NCI-H1048 (cell line): ENCODE measurements at regions not wholly inside any gene's neighbourhood (a gene's known extent, or its start where the extent isn't known, plus 50 kb on each side); places are given as distances from the start of the nearest gene placed in this dataset.
A peak's percentile ranks its signal among the peaks of the same experiment; 100 is the strongest.

ENCODE experiments used
- DNase-seq: peaks from one replicate; lab custom pipeline; 2025; lab: John Stamatoyannopoulos, UW

DNA sequence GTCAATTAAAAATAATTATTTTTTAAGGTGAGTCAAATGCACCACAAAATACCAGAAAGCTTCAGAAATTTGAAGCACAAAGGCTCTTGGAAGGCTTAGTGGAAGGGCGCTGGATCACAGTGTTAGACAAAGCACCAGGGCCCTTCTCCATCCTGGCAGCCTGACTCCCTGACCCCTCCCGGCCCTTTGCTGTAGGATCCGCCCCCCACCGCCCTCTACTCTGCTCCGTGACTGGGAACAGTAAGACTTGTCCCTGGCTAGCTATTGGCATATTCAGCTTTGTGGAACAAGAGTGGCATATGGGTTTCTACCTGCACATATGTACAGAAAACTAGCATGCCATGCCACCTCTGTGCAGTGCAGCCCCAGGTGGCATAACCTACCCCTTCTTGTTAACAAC lies 222.1 kb downstream of the SYK start:
- no peak for DNase-seq

DNA sequence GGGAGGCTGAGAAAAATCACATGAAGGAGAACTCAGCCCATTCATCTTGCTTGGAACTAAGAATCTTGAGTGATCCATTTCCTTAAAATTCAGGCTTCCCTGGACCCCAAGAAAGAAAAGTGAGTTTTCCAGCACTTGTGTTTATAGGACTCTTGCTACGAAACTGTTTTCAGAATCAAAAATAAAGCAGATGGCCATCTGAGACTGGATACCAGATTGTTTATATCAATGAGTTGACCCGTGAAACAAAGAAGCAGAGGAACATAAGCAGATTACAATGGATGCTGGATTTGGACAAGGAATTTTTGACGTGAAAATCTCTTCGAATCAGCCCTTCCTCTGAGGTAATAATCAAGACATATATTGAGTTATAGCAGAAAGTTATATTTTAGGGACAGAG lies 223.2 kb downstream of the SYK start:
- DNase-seq = no peak

DNA sequence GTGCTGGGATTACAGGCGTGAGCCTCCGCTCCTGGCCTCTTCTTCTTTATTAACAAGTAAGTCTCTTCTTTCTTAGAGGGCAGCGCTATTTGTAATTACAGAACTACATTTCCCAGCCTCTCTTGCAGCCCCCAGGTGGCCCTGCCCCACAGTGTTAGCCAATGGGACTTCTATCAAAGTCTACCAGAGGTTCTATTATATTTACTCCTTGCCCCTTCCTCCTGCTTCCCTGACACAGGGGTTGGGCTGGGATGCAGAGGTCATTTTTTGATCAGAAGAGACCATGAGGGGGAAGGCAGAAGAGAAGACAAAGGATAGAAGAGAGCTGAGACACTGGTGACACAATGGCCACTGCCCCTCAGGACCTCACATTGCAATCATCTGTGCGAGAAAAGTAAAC lies 224.2 kb downstream of the SYK start:
- no peak for DNase-seq

DNA sequence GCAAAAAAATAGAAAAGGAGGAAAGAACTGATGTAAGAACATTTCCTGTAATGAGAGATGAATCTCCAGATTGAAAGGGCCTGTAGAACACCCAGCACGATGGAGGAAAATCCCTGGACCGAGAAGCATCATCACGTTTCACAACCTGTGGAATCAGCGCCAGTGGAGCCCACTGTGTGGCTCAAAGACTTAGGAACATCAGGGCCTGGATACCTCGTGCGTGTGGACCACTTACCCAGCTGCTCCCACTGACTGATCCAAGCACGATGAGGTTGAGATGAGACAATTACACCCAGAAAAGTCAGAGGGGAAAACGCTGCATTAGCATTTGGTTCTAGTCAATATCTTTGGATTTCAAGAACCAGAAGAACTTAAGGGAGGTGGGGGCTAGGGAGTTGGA lies 224.6 kb downstream of the SYK start:
- no peak for DNase-seq

DNA sequence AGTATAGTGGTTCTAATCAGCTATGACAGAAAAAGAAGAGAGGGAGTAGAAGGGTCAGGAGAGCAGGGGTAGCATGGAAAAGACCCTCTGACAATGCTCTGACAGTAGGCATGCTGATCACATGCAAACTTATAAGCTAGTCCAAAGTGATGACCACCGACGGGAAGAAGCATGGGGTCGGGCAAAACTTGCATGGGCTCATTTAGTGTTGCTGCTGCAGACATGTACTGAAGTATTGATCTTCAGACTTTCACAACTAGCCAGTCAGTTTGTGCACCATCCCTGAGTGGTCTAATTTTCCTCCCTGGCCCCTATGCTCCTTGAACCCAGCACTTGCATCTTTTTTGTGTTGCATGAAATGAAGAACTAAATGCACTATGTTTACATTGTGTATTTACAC lies 225.4 kb downstream of the SYK start:
- DNase-seq = no peak

DNA sequence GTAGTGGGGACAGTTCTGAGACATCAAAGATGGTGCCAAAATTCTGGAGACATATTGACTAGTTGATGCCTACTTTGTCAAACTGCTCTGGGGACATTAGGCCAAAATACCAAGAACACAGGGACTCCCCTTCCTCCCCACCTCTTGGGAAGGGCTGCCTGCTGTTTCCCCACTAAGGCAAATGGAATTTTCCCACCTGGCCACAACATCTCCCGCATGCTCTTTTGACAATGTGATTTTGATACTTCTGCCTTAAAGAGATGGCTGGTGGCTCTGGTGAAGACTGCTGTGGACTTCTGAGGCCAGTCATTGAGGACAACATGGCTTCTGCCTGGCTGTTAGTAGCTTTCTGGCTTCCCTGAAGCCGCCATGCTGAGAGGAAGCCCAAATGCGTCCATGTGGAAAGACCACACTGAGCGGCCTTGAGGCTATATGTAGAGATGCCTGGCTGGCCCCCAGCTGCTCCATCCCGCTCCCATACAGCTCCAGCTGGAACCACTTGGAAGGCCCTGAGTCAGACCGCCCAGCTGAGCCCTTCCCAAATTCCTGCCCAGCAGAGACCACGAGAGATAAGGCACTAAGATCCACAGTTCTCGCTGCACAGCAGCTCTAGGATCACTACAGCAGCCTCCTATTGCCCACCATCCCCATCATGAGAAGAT lies 226.7 kb downstream of the SYK start:
- DNase-seq = no peak

DNA sequence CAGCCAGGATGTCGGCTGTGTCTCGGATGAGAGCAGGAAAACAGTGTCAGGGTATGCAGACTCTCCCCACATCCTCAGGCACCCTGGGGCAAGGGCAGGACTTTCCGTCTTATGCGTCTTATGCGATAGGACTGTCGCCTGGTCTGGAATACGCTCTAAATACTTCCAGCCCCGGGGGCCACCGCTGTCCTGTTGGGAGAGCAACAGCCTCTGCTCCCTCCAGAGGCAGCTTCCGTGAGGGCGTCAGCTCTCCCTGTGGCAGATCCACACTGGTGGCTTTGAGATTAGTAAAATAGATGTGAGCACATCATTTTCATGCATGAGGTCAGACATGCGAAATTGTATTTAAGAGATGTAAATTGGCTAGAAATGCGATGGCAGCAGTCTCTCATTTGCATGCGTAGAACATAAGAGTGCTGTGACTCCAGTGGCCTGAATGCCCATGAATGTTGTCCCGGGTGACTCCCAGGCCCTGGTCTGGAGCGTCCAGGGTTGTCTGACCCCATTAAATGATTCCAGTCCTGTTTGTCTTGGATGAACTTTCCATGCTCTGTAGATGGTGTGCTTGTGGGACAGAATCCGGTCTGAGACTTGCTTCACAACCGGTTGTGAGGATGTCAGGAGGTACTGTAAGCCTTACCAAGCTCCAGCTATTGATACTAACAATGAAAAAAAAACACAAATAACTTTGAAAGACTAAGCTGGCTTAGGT lies 228.2 kb downstream of the SYK start:
- no peak for DNase-seq

DNA sequence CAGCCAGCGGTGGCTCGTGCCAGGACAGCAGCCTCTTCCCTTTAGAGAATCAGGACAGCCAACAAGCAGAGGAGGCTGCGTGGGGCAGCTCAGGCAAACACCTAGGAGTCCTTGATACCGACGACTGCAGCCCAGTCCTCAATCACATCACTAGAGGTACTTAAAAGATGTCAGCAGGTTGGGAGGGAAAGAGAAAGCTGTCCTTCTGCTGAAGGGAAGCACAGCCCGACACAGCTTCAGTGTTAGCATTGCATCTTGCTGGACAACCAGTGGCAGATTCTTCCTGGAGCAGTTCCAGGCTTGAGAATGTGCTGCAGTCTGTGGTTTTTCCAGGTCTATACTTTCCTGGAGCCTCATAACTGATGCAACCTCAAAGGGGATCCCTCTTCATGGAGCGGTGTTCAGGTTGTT lies 230.5 kb downstream of the SYK start:
- no peak for DNase-seq

DNA sequence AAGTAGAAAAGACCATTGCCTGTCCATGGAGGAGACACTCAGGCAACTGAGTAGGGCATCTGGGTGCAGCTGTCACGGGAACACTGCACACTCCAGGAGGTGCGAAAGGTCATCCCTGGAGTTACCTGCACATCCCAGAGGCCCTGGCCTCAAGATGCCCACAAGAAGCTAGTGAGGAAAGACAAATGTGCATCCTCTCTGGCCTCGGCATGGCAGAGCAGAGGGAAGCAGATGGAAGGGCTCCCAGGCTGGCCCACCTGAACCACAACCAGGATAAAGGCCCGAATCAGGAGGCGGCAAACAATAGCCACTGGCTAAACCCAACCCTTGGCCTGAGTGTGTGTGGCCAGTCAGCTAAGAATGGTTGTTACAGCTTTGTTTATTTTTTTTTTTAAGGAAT lies 231.7 kb downstream of the SYK start:
- DNase-seq = no peak

DNA sequence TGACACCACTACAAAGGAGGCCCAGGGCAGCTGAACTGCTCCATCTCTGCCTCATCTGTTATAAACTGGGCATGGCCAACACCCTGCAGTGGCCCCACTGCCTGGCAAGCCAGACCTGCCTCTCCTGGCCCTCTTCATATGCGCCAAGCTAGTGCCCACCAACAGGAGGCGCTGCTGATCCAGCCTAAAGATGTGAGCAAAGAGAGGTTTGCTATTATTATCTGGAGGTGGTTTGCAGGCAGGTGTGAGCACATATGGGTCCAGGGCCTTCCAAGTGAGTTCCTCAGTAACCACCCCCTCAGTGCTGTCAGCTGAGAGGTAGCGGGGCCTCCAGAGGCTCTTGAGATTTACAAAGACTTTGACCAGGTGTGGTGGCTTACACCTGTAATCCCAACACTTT lies 232.2 kb downstream of the SYK start:
- DNase-seq = no peak

DNA sequence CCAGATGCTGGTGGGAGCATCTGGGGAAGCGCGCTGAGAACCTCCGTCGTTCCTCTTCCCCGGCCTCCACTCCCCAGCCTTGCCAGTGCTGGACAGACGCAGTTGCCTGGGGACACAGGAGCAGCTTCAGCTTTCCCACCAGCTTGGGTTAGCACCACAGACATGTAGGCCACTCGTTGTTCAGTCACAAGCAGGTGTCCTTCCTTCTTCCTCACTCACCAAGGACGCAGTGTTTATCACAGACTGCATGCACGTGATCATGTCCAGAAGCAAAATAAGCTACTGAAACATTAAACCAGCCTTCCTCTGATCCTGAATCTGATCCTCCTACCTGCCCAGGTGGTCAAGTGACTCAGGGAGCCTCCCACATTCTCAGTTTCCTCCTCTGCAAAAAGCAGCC lies 232.9 kb downstream of the SYK start:
- no peak for DNase-seq

DNA sequence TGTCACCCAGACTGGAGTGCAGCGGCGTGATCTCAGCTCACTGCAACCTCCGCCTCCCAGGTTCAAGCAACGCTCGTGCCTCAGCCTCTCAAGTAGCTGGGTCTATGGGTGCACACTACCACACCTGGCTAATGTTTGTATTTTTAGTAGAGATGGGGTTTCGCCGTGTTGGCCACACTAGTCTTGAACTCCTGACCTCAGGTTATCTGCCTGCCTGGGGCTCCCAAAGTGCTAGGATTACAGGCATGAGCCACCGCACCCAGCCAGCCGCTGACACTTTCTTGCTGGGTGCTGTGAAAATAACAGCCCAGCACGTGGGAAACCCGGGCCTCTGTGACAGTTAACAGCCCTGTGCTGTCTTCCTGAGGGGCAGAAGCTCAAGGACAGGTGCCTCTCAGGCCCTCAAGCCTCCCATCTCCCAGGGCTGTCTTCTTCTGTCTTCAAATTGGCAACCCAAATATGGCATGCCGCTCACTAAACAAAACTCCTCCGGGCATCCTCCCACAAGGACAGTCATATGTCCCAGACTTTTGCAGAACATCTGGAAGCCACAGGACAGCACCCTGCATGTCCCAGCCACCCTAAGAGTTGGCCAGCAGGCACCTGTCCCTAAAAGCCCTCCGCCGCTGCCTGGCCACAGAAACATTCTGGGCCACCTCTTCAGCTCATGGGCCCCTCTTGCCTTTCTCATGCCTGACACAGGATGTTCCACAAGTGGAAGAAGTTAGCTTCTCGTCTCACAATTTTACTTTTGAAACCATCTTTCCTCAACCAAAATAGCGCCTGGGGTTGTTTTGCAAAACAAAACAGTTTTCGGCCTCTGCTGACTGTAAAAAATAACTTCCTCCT lies 233.6 kb downstream of the SYK start:
- DNase-seq = no peak

DNA sequence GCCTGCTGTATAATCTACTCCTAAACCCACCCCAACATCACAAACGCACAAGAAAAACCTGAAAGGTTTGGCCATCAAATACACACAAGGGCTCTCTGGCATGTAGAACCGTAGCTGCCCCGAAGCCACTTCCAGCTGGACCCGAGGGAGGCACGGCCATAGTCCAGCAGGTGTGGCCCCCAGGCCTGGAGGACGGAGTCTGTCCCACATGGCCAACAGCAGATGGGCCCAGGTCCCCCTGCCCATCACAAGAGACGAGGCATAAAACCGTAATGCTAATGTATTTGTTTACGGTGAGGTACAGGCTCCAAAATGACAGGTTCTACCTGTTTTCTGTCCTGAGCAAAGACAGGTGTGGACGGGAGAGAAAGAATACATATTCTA lies 234.2 kb downstream of the SYK start:
- DNase-seq = no peak

DNA sequence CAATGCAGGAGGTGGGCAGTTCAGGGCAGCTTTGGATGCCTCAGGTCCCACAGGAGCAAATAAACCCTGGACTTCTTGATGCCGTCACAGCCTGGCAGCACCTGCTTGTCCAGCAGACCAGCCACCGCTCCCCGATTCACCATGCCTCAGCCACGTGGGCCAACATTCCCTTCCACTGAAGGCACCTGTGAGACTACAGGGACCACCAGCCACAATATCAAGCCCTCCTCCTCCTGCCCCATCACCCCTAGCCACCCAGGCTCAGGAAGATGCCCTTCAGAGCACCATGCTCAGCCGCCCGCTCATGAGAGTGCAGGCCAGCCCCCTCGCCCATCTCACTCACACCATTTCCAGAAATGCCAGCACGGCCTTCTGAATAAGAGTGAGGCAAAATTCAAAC lies 234.7 kb downstream of the SYK start:
- no peak for DNase-seq

DNA sequence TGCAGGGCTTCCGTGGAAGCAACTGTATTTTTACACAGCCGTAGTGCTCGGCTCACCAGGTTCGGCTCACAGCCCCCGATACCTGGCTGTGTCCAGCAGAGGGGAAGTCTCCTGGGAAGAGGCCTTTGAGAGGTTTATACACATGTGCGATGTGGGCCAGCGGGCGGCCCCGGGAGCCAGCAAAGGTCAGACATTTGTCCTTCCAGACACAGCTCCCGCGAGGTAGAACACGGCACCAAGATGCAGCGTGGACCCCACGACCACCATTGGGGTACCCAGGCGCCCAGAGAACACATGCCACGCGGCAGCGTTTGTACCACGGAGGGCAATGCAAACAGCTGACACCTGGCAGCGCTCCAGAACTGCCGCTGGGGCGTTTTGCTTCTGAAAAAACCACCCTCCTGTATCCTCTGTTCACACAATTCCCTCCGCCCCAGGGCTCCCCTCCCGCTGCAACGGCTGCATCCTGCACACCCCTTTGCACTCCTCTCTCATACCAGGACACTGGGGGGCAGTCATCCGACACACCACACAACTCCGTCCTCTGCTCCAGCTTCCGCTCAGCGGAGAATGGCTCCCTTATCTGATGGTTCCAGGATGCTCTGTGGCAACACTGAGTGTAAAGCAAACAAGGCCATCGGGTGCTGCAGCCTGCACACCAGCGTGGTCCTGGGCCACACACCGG lies 235.3 kb downstream of the SYK start:
- DNase-seq = peak; percentile 26

DNA sequence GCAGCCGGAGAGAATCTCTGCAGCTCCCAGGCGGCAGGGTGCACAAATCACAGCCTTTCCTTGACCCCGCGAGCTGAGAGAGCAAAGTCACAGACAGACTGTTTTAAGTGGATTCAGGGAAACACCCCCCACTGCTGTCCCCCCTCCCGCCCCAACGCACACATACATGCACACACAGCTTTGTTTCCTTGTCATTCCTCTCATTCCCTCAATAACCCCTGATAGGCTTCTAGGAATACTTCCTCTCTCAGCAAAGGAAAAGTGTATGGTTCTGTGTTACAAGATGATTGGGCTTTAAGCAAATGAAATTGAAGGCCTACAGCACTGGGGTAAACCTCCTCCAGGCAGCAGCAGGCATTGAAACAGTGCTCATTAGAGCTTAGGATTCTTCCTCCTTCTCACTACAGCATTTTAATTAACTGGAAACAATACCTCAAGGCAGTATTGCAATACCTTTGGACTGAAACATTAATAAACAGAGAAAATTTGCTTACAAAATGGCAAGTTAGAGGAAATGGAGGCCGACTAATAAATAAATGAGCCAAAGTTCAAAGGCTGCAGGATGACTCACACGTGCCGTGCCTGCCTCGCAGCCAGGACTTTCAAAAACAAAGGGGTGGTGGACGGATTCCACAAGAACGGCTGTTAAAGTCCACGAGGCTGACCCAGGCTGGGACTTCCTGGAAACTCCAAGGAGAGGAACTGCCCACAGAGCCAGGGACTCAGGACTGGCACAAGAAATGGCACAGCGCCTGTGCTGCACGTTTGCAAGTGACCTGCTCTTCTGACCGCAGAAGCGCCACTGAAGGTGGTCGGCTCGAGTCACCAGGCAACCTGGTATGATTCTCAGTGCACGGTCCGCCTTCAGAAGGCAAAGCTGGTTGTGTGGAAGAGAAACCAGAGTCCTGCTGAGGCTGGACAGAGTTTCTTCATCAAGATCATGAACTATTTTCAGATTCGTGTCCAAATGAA lies 236.2 kb downstream of the SYK start:
- DNase-seq = peak; percentile 30

DNA sequence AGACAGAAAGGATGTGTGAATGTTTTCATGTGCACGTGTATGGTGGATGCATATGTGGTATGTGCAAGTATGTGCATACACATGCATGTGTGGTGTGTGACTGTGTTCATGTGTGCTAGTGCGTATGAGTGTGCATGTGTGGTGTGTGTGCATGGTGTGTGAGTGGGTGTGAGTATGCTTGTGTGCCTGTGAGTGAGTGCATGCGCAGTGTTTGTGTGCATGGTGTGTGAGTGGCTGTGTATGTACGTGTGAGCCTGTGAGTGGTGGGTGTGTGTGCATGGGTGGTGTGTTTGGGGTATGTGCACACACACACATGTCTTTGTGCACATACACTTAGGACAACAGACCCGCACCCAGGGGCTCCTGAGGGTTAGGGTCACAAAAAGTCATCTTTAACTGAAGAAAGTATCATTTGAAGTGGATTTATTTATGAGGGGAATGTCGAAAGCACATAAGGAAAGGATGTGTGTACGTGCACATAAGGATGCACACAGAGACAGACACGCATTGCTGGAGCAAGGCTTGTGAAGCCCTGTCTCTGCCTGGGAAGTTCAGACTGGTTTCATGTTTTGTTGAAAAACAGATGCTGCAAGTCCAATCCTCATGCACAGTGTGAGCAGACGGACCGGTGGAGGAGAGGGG lies 237.0 kb downstream of the SYK start:
- no peak for DNase-seq

DNA sequence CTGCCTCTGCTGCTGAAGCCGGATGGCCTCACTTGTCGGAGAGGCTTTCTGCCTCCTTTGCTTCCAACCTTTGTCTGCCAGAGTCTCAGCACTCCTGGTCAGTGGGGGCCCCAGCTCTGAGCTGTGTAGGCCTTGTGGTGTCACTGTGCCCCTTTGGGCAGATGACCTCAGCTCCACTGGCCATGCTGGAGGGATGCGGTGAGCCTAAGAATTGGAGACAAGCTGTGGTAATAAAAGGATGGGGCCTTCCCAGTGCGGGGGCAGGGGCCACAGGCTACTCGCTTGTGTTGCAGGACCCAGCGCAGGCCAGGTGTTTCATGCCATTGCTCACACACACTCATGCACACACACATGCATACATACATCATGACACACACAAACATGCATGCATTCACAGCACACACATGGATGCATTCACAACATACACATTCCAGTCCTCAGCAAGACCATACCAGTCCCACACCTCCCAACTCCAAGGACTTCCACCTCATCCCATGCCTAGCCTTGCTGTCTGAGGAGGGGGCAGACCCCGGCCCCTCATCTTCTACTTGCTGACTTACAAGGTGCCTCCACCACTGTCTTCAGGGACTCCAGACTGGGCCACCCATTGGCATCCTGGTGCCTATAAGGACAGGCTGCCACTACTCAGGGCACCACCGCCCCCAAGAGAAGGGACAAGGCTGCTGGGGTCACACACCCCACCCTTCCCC lies 237.7 kb downstream of the SYK start:
- no peak for DNase-seq

DNA sequence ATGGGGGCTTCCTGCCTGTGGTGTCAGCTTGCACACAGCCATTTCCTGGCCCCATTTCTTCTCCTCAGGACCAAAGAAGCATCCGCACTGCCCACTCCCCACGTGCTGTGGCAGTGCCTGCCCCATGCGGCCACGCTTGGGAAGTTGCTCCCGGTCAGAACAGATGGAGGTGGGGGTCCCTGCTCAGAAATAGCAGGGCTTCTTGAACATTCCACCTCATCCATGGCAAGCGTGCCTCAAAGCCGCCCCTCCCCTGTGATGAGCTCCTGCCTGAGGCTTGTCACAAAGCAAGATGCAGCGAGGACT lies 238.2 kb downstream of the SYK start:
- no peak for DNase-seq
